SH-SY5Y (cell line): ENCODE measurements at regions not wholly inside any gene's neighbourhood (a gene's known extent, or its start where the extent isn't known, plus 50 kb on each side); places are given as distances from the start of the nearest gene placed in this dataset.

Source experiments
- GATA2 ChIP-seq: IDR thresholded peaks from 2 replicates; pipeline ENCODE4 v1.6.1; 2011; ENCODE audit warnings: mild to moderate bottlenecking, low read depth, low read length
- GATA3 ChIP-seq: IDR thresholded peaks from 2 replicates; pipeline ENCODE4 v1.6.1; 2011; ENCODE audit warnings: low read depth, mild to moderate bottlenecking, low read length, moderate library complexity

GRCh38 chr6:66128656-66129055 lies 421.6 kb upstream of the EYS start:
- TF ChIP-seq GATA2 (no peak), GATA3 (no peak)
